HG02870 (cell line): ENCODE measurements at regions not wholly inside any gene's neighbourhood (a gene's known extent, or its start where the extent isn't known, plus 50 kb on each side); places are given as distances from the start of the nearest gene placed in this dataset.

Experiments used
- ATAC-seq: cut with Tn5 transposase; IDR thresholded peaks from one replicate; pipeline ENCODE4 v1.9.1; 2021; ENCODE audit warnings: mild to moderate bottlenecking, moderate library complexity; ENCODE audit not compliant: unreplicated experiment

DNA sequence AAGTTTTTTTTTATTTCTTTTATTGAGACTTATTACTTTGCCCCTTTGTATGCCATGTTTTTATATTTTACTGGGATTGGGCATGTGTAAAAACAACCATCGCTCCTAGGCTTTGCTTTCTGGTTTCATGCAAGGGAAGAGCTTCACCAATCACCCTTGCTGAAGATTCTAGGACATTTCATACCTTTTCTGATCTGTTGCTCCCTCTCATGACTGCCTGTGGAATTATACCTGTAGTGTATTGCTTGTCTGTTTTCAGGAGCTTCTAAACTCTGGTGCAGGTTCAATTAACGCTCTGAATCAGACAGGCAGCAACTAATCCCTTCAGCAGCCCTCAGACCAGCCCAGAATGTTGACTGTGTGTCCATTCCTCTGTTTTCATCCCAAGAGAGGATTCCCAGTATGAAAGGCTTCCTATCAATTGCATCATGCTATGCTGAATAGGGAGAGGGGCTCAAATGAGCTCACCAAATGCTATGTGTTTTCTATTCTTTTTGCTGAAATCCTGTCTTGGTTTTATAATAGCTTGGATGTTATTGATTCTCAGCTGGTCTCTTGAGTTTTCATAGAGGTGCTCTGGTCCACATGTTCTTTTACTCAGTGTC, 572.9 kb upstream of the CDH6 start:
- ATAC-seq: no peak

DNA sequence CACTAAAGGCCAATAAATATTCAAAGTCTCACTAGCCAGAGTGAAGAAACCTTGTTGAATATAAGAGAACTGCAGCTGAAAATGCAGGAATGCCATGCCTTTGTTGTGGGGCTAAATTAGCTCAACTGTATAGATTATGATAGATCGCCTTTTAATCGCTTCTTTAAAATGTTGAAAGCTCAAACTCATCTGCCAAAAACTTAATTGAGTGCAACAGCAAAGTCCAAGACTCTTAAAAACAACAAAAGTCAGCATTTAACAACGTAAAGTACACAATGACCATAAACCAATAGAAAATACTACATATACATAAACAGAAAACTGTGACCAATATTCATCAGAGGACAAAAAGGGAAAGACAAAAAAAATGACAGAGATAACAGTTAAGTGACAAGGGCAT, 585.0 kb upstream of the CDH6 start:
- no peak for ATAC-seq

GRCh38 chr5:30607301-30607894, 586.1 kb upstream of the CDH6 start:
- no peak for ATAC-seq

GRCh38 chr5:30605693-30606268, 587.7 kb upstream of the CDH6 start:
- no peak for ATAC-seq

- ATAC-seq: no peak
These were observed 588.7 kb upstream of the CDH6 start for GRCh38 chr5:30604648-30605262.

GRCh38 chr5:30600892-30601291, 592.6 kb upstream of the CDH6 start:
- ATAC-seq: no peak

DNA sequence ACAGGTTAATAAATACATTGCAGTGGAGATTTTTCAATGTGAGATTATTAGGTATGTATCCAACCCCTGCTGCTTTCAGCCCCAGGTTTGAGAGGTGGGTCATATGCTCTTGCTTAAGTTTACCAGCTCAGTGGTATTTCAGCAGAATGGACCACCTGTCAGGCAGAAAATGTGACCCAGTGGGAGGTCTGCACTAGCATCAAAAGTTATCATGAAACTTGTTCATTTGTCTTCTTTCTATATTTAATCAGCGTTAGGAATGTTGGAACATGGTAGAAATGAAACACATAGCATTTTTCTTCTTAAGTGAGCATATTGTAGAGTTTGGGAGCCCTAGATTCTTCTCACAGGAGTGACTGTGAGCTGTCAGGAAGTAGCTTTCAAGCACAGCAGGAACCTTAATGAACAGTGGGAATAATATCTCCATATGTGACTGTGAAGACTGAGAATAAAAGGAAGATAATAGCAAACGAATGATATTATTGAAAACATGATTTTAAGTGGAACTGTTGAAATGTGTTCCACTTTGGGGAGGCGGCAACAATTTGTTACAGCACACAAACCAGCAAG, 596.9 kb upstream of the CDH6 start:
- ATAC-seq: no peak

- no peak for ATAC-seq
These were observed 599.2 kb upstream of the CDH6 start for GRCh38 chr5:30594331-30594730.

DNA sequence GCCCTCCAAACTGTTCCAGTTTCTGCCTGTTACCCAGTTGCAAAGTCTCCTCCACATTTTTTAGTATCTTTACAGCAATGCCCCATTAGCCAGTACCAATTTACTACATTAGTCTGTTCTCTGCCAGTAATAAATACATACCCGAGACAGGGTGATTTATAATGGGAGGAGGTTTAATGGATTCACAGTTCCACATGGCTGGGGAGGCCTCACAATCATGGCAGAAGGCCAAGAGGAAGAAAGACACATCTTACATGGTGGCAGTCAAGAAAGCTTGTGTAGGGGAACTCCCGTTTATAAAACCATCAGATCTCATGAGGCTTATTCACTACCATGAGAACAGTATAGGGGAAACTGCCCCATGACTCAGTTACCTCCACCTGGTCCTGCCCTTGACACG, 600.7 kb upstream of the CDH6 start:
- ATAC-seq: no peak

DNA sequence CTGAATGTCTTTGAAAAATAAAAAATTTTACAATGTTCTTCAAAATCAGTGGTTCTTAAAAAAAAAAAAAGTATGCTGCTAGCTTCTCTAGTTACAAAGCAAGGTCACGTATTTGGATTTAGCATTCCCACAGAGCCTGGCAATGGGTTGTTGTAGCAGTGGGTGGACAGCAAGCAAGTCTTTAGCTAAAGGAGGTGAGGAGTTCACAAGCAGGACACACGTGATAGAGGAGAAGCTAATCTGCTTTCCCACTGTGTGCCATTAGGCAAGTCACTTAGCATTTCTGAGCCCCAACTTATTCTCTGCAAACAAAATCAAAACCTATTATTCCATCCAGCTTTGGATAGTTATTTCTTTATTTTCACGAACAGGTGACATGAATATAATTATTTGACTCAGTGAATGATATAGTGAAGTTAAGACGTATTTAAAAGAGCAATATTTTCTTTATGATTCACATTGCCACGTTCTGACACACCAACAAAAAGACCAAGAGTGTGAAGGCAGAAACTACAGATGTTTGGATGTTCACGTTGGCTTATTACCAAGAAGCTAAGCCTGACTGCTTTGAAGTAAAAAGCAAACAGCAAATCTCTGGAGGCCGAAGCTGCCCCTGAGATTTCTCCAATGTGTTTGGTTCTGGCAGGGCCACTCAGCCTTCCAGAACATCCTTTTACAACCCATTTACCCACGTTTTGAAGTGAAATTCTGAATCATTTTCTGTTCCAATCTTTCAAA, 612.1 kb upstream of the CDH6 start:
- ATAC-seq: no peak

DNA sequence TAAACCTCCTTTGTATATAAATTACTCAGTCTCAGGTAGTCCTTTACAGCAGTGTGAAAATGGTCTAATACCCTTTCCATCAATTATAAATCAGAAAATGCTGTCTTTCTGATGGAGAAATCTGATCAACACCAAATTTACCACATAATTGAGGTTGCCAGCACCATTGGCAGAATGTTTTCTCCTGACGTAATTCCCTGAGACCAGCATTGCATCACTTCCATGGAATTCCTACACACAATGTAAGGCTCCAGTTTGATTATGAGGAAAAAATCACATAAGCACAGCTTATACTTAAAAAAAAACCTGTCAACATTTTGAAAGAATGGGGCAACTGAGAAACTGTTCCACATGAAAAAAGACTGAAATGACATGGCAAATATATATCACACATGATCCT, 618.7 kb upstream of the CDH6 start:
- ATAC-seq: no peak

- ATAC-seq: no peak
These were observed 621.2 kb upstream of the CDH6 start for GRCh38 chr5:30572279-30572678.

- ATAC-seq: no peak
These were observed 631.7 kb upstream of the CDH6 start for GRCh38 chr5:30561771-30562170.

GRCh38 chr5:30551618-30552017, 641.9 kb upstream of the CDH6 start:
- no peak for ATAC-seq

DNA sequence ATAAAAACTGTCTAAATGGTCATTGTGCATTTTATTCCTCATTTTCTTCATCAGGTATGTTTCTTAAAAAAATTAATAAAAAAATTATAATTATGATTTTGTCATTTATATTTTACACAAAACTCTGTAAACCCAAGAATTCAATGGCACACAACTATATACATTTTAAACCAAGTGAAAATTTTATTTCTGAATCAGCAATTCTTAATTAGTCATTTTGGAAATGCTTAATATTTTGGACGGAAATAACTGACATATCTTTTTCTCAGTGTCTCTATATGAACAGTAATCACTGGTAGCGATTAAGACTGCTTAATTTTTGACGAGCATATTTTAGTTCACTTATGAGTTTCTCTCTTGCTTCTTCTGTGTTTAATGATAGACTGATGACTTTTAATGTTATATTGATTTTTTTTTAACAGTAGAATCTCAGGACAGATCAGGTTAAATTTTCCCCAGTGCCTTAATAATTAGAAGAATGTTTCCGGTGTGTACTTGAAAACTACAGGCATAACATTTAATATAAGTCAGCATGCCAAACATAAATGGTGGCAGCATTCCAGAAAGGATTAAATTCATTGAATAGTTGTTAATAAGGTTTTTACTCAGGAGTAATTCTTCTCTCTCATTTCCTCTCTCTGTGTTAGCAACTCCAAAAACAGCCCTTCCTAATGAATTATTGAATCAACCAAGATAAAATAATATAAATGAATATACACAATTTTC, 644.7 kb upstream of the CDH6 start:
- ATAC-seq: no peak

DNA sequence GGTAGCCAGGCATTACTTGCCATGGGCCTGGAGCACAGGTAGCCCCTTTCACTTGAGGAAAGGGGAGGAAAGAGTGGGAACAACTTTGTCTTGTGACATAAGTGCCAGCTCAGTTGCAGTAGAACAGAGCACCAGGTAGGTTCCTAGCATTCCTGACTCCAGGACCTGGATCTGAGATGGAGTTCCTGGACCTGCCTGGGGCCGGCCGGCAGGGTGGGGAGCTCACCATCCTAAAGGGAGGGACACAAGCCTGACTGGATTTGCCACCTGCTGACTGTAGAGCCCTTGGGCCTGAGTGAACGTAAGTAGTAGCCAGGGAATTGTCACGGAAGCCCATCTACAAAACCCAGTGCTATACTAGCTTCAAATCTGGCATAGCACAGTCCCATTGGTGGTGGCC, 653.3 kb upstream of the CDH6 start:
- no peak for ATAC-seq

DNA sequence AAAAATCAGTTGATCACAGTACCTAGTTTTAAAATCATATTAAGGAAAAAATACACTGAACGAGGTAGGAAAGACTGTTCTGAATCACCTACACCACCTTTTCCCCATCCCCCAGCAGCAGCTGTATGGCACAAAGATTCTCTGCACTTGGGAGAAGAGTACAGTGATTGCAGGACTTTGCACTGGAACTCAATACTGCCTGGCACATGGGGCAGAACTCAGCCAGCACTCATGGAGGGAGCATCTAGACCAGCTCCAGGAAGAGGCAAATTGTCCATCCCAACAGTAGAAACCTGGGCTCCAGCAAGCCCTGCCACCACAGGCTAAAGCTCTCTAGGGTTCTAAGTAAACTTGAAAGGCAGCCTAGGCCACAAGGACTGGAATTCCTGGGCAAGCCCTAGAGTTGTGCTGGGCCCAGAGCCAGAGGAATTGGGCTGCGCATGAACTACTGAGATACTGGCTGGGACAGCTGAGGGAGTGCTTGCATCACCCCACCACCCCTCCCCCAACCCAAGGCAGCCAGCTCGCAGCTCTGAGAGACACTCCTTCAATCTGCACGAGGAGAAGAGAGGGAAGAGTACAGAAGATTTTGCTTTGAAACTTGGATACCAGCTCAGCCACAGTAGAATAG, 654.4 kb upstream of the CDH6 start:
- no peak for ATAC-seq

GRCh38 chr5:30525353-30525752, 668.1 kb upstream of the CDH6 start:
- no peak for ATAC-seq

DNA sequence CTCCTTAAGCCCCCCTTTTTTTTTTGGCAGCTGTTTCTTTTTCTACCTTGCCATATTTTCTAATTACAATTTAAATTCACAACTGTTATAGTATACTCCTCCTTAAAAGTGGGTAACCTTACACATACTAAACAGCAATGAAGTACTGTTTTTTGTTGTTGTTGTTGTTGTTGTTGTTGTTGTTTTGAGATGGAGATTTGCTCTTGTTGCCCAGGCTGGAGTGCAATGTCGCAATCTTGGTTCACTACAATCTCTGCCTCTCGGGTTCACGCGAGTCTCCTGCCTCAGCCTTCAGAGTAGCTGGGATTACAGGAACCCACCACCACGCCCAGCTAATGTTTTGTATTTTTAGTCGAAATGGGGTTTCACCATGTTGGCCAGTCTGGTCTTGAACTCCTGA, 669.1 kb upstream of the CDH6 start:
- no peak for ATAC-seq

GRCh38 chr5:30523061-30523460, 670.4 kb upstream of the CDH6 start:
- ATAC-seq: no peak
